Esophagus muscularis mucosa (tissue), 4 donors: ENCODE measurements at regions not wholly inside any gene's neighbourhood (a gene's known extent, or its start where the extent isn't known, plus 50 kb on each side); places are given as distances from the start of the nearest gene placed in this dataset.

Source experiments
- DNase-seq: peaks from one replicate; pipeline ENCODE4 v3.0.0-alpha.2; 2017; ENCODE audit errors: extremely low spot score
- H3K27ac ChIP-seq, 4 donors: fragments of 200-600 bp; sonication (generic); replicated peaks in 1 of 4; 1 replicate in 3 of 4; 2 replicates in 1 of 4; pipeline ENCODE4 v1.5.1; 2016 to 2019; ENCODE audit warnings: mild to moderate bottlenecking in 1 of 4
- H3K27me3 ChIP-seq, 4 donors: fragments of 200-600 bp; sonication (generic); one replicate each; pipeline versions ENCODE4 v1.5.1 to v1.6.0; 2016 to 2019
- H3K36me3 ChIP-seq, 4 donors: fragments of 200-600 bp; sonication (generic); one replicate each; pipeline ENCODE4 v1.5.1; 2016 to 2019
- H3K4me1 ChIP-seq, 4 donors: fragments of 200-600 bp; sonication (generic); one replicate each; pipeline ENCODE4 v1.5.1; 2016 to 2019
- H3K4me3 ChIP-seq, 4 donors: fragments of 200-600 bp; sonication (generic); 1 replicate in 2 of 4; 2 replicates in 2 of 4; pipeline ENCODE4 v1.5.1; 2016 to 2019; ENCODE audit warnings: mild to moderate bottlenecking in 4 of 4, moderate library complexity in 1 of 4
- H3K9me3 ChIP-seq, 4 donors: fragments of 200-600 bp; sonication (generic); 1 replicate in 3 of 4; 2 replicates in 1 of 4; pipeline ENCODE4 v1.5.1; 2016 to 2019
- EP300 ChIP-seq: sonication (generic); formaldehyde crosslinking; IDR thresholded peaks from one replicate; pipeline ENCODE4 v1.6.1; 2017; ENCODE audit warnings: antibody characterized with exemption
- POLR2A ChIP-seq: fragments of 450-650 bp; IDR thresholded peaks from one replicate; pipeline ENCODE4 v1.6.1; 2017; ENCODE audit warnings: antibody characterized with exemption, moderate library complexity, mild to moderate bottlenecking, low read depth
- POLR2AphosphoS5 ChIP-seq, 2 donors: sonication (generic); formaldehyde crosslinking; IDR thresholded peaks; one replicate each; pipeline ENCODE4 v1.6.1; 2017; ENCODE audit warnings: antibody characterized with exemption in 2 of 2
- WGBS: methylation state at CpG from one replicate; pipeline ENCODE4 v1.1.5; 2018; 5-methylcytosine and 5-hydroxymethylcytosine counted together
- intact Hi-C: fragments of 100-400 bp; cut with DNase I; formaldehyde crosslinking; loops from one replicate; pipeline ENCODE4 v1.15.1; 2023
- TF ChIP-seq, protein P1 (sequence below), 3 experiments: fragments of 200-600 bp in 2 of 3; fragments of 450-650 bp in 1 of 3; sonication (generic) in 2 of 3; IDR thresholded peaks; one replicate each; pipeline ENCODE4 v1.5.1; 2017 to 2019; ENCODE audit warnings: antibody characterized with exemption in 3 of 3, mild to moderate bottlenecking in 2 of 3, moderate library complexity in 1 of 3

DNA sequence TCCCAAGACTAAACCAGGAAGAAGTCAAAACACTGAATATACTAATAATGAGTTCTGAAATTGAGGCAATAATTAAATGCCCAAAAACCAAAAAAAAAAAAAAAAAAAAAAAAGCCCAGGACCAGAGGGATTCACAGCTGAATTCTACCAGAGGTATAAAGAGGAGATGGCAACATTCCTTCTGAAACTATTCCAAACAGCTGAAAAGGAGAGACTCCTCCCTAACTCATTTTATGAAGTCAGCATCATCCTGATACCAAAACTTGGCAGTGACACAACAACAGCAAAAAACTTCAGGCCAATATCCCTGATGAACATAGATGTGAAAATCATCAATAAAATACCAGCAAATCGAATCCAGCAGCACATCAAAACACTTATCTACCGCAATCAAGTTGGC lies 108.5 kb upstream of the COL3A1 start:
- TF ChIP-seq EP300 (no peak), POLR2AphosphoS5 (IDR thresholded peaks at IDR 0.05) (no peak), POLR2A (no peak)
- TF ChIP-seq, protein P1, sequence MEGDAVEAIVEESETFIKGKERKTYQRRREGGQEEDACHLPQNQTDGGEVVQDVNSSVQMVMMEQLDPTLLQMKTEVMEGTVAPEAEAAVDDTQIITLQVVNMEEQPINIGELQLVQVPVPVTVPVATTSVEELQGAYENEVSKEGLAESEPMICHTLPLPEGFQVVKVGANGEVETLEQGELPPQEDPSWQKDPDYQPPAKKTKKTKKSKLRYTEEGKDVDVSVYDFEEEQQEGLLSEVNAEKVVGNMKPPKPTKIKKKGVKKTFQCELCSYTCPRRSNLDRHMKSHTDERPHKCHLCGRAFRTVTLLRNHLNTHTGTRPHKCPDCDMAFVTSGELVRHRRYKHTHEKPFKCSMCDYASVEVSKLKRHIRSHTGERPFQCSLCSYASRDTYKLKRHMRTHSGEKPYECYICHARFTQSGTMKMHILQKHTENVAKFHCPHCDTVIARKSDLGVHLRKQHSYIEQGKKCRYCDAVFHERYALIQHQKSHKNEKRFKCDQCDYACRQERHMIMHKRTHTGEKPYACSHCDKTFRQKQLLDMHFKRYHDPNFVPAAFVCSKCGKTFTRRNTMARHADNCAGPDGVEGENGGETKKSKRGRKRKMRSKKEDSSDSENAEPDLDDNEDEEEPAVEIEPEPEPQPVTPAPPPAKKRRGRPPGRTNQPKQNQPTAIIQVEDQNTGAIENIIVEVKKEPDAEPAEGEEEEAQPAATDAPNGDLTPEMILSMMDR (IDR thresholded peaks at IDR 0.05), result no peak
- H3K4me1 ChIP-seq, result peaks cover 0 to 15% (median 12%) of the 10 kb centered on the region in 4 donors
- H3K36me3 ChIP-seq, result no peaks in the 10 kb centered on the region
- H3K27ac ChIP-seq, result no peak overlapping the region
- H3K27me3 ChIP-seq, result no peaks in the 10 kb centered on the region
- H3K9me3 ChIP-seq, result peaks cover 0 to 10% (median 4%) of the 10 kb centered on the region in 4 donors
- intact Hi-C loops, result no loop called here
- 72% methylated on average over 2 of the region's 2 CpGs for WGBS
- no peak for DNase-seq
- no peak overlapping the region for H3K4me3 ChIP-seq

DNA sequence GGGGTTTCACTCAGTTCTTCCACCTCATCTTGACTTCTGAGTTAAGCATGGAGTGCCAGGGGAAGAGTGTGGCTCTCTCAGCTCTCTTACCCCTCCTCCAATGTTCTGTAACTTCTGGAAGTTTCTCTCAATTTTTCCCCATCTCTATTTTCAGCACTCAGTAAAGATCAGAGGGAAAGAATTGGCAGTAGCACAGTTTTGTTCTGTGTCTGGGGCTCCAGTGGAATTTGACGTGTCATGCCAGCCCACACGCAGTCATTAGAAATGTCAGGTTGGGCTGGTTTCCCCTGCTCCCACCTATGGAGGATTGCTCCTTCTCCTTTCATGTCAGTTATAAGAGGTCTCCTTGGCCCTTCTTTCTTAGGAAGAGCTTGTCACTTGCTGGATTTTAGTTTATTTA lies 104.6 kb upstream of the COL3A1 start:
- 30% methylated on average over 2 of the region's 2 CpGs for WGBS
- Histone ChIP-seq H3K9me3 (peaks cover 0 to 10% (median 4%) of the 10 kb centered on the region in 4 donors), H3K4me1 (peaks cover 0 to 15% (median 12%) of the 10 kb centered on the region in 4 donors), H3K36me3 (no peaks in the 10 kb centered on the region), H3K27me3 (no peaks in the 10 kb centered on the region), H3K27ac (no peak overlapping the region), H3K4me3 (no peak overlapping the region)
- no peak for DNase-seq
- TF ChIP-seq POLR2A (no peak), POLR2AphosphoS5 (IDR thresholded peaks at IDR 0.05) (no peak), EP300 (no peak)
- TF ChIP-seq, protein P1 (IDR thresholded peaks at IDR 0.05), result no peak
- intact Hi-C loops, result no loop called here

DNA sequence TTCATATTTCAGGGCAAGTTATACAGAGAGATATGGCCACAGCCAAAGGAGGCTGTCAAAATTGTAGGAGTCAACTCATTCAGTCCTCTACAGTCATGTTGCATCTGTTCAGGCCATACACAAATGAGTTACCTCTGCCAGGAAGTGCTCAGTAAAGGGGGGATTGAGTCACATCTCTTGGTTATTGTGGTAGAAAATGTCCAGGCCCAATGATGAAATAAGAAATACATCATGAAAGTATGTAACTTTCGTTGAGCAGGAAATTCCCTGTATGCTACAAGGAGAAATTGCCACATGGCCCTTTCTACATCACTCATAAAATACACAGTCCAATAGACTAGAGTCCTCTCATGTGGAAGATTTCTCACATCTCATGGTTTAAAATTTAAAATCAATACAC lies 103.9 kb upstream of the COL3A1 start:
- DNase-seq, result no peak
- no peaks in the 10 kb centered on the region for H3K27me3 ChIP-seq
- no peak for TF ChIP-seq EP300
- TF ChIP-seq POLR2A, result no peak
- TF ChIP-seq POLR2AphosphoS5 (IDR thresholded peaks at IDR 0.05), result peak in 1 of 2 donors; percentile 18
- intact Hi-C loops, result no loop called here
- no peak overlapping the region for H3K4me3 ChIP-seq
- WGBS, result 47% methylated on average over 1 of the region's 1 CpG
- peaks cover 0 to 10% (median 4%) of the 10 kb centered on the region in 4 donors for H3K9me3 ChIP-seq
- no peak overlapping the region for H3K27ac ChIP-seq
- peaks cover 0 to 15% (median 12%) of the 10 kb centered on the region in 4 donors for H3K4me1 ChIP-seq
- no peaks in the 10 kb centered on the region for H3K36me3 ChIP-seq

DNA sequence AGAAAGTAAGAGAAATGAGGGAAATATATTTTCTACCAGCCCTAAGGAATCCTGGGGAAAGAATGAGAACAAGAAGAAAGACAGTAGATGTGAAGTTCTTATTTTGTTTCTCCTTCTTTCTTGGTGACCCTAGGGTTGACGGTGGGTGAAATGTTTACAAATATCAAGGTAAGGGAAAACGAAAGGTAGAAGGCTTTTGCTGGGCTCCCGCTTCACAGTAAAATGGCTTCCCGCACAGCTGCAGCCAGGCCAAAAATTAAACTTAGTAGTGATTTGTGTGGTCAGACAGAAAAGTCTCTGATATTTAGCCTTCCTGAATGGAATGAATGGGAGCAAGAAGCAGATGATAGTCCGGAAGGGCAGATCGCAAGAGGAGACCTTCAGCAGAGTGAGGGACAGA lies 99.1 kb upstream of the COL3A1 start:
- intact Hi-C loops, result no loop called here
- no peak for DNase-seq
- Histone ChIP-seq H3K36me3 (no peaks in the 10 kb centered on the region), H3K27me3 (no peaks in the 10 kb centered on the region), H3K4me1 (peaks cover 0 to 3% (median under 1%) of the 10 kb centered on the region in 4 donors), H3K27ac (no peak overlapping the region), H3K9me3 (no peaks in the 10 kb centered on the region), H3K4me3 (no peak overlapping the region)
- TF ChIP-seq POLR2A, result no peak
- TF ChIP-seq, protein P1 (IDR thresholded peaks at IDR 0.05), result no peak
- TF ChIP-seq POLR2AphosphoS5 (IDR thresholded peaks at IDR 0.05), result no peak
- no peak for TF ChIP-seq EP300
- WGBS, result 96% methylated on average over 6 of the region's 6 CpGs

DNA sequence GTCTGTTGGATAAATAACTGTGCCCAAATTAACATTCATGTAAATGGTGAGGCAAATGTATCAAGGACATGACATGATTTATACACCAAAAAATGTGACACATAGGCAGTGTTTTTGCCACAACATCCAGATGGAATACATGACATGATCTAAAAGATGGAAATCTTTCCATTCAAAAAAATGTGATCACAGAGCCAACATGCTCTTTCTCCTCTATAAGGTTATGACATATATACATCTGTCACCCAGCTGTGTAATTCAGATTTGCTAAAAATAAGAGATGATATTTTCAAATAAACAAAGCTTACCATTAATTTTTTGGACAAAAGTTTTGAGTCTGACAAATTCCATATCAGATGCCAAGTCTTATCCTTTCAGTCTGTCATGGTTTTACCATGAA lies 95.5 kb upstream of the COL3A1 start:
- Histone ChIP-seq H3K4me3 (no peak overlapping the region), H3K27ac (no peak overlapping the region), H3K27me3 (no peaks in the 10 kb centered on the region), H3K36me3 (no peaks in the 10 kb centered on the region), H3K4me1 (no peaks in the 10 kb centered on the region), H3K9me3 (no peaks in the 10 kb centered on the region)
- TF ChIP-seq, protein P1 (IDR thresholded peaks at IDR 0.05), result no peak
- TF ChIP-seq EP300, result no peak
- TF ChIP-seq POLR2A, result no peak
- TF ChIP-seq POLR2AphosphoS5 (IDR thresholded peaks at IDR 0.05), result no peak
- DNase-seq, result no peak
- intact Hi-C loops, result no loop called here
